Neural cell (in vitro differentiated cells): ENCODE measurements at regions not wholly inside any gene's neighbourhood (a gene's known extent, or its start where the extent isn't known, plus 50 kb on each side); places are given as distances from the start of the nearest gene placed in this dataset.

Experiments used
- H2AFZ ChIP-seq: fragments of 200-600, 300-800 bp; sonication (generic), shearing (Covaris generic); 2 replicates; pipeline ENCODE4 v1.6.0; 2014; ENCODE audit warnings: low read depth, mild to moderate bottlenecking, antibody characterized with exemption, low read length, moderate library complexity
- H3F3A ChIP-seq: fragments of 200-600 bp; shearing (Covaris generic); 2 replicates; pipeline ENCODE4 v1.6.1; 2016; ENCODE audit warnings: mild to moderate bottlenecking, moderate library complexity, mixed read lengths, antibody characterized with exemption, low read length; ENCODE audit not compliant: insufficient read depth, poor library complexity, severe bottlenecking
- H3K27ac ChIP-seq: fragments of 200-600, 300-800 bp; sonication (generic), shearing (Covaris generic); 2 replicates; pipeline ENCODE4 v1.5.1; 2014; ENCODE audit warnings: mild to moderate bottlenecking, low read length, moderate library complexity
- H3K27me3 ChIP-seq: fragments of 300-800, 200-600 bp; sonication (generic), shearing (Covaris generic); 2 replicates; pipeline ENCODE4 v1.6.0; 2014; ENCODE audit warnings: mild to moderate bottlenecking, low read depth, low read length, moderate library complexity; ENCODE audit not compliant: insufficient read depth
- H3K36me3 ChIP-seq: fragments of 300-800, 200-600 bp; sonication (generic), shearing (Covaris generic); 2 replicates; pipeline ENCODE4 v1.5.1; 2014; ENCODE audit warnings: mild to moderate bottlenecking, antibody characterized with exemption, low read length, moderate library complexity; ENCODE audit not compliant: insufficient read depth
- H3K4me2 ChIP-seq: fragments of 300-800, 200-600 bp; sonication (generic), shearing (Covaris generic); 2 replicates; pipeline ENCODE4 v1.6.0; 2014; ENCODE audit warnings: mild to moderate bottlenecking, low read length
- H3K4me3 ChIP-seq: fragments of 300-800, 200-600 bp; sonication (generic), shearing (Covaris generic); 2 replicates; pipeline ENCODE4 v1.5.1; 2014; ENCODE audit warnings: mild to moderate bottlenecking, low read length, moderate library complexity
- H3K79me2 ChIP-seq: fragments of 200-600 bp; shearing (Covaris generic); replicated peaks from 2 replicates; pipeline ENCODE4 v1.6.0; 2014; ENCODE audit warnings: mild to moderate bottlenecking, low read length, moderate library complexity; ENCODE audit not compliant: insufficient read depth
- H3K9ac ChIP-seq: fragments of 300-800, 200-600 bp; sonication (generic), shearing (Covaris generic); 2 replicates; pipeline ENCODE4 v1.6.1; 2016; ENCODE audit warnings: mild to moderate bottlenecking, low read length, mixed read lengths
- H3K9me2 ChIP-seq: fragments of 200-600 bp; shearing (Covaris generic); 2 replicates; pipeline ENCODE4 v1.6.1; 2016; ENCODE audit warnings: mild to moderate bottlenecking, low read length, mixed read lengths; ENCODE audit not compliant: insufficient read depth
- H3K9me3 ChIP-seq: fragments of 200-600, 300-800 bp; sonication (generic), shearing (Covaris generic); 2 replicates; pipeline ENCODE4 v1.6.1; 2016; ENCODE audit warnings: mild to moderate bottlenecking, mixed run types, low read length, moderate library complexity, mixed read lengths
- H4K20me1 ChIP-seq: fragments of 200-600 bp; shearing (Covaris generic); 2 replicates; pipeline ENCODE4 v1.6.1; 2016; ENCODE audit warnings: mild to moderate bottlenecking, mixed run types; ENCODE audit not compliant: insufficient read depth
- CTCF ChIP-seq: fragments of 450-650 bp; IDR thresholded peaks from 2 replicates; pipeline ENCODE4 v1.5.1; 2014; ENCODE audit warnings: antibody characterized with exemption, mild to moderate bottlenecking, moderate library complexity; ENCODE audit not compliant: poor library complexity, severe bottlenecking
- EP300 ChIP-seq: fragments of 450-650 bp; conservative IDR thresholded peaks from 2 replicates; pipeline ENCODE4 v1.6.1; 2014; ENCODE audit warnings: antibody characterized with exemption, mild to moderate bottlenecking, moderate library complexity; ENCODE audit not compliant: poor library complexity, severe bottlenecking
- EZH2 ChIP-seq: fragments of 200-600, 300-800 bp; shearing (Covaris generic), sonication (generic); IDR thresholded peaks from 2 replicates; pipeline ENCODE4 v1.6.1; 2014; ENCODE audit warnings: antibody characterized with exemption, low read length, borderline replicate concordance, mild to moderate bottlenecking; ENCODE audit not compliant: insufficient read depth, poor library complexity, severe bottlenecking
- MXI1 ChIP-seq: fragments of 450-650 bp; conservative IDR thresholded peaks from 2 replicates; pipeline ENCODE4 v1.6.1; 2014; ENCODE audit warnings: antibody characterized with exemption, mild to moderate bottlenecking; ENCODE audit not compliant: poor library complexity, severe bottlenecking
- POLR2AphosphoS5 ChIP-seq: IDR thresholded peaks from 2 replicates; pipeline ENCODE4 v1.6.1; 2012
- RAD21 ChIP-seq: fragments of 450-650 bp; conservative IDR thresholded peaks from 2 replicates; pipeline ENCODE4 v1.6.1; 2014; ENCODE audit warnings: antibody characterized with exemption, mild to moderate bottlenecking, moderate library complexity
- REST ChIP-seq: IDR thresholded peaks from 2 replicates; pipeline ENCODE4 v1.6.1; 2012; ENCODE audit warnings: borderline replicate concordance
- SMC3 ChIP-seq: fragments of 450-650 bp; conservative IDR thresholded peaks from 2 replicates; pipeline ENCODE4 v1.6.1; 2014; ENCODE audit warnings: antibody characterized with exemption, mild to moderate bottlenecking, moderate library complexity; ENCODE audit not compliant: poor library complexity
- TAF1 ChIP-seq: IDR thresholded peaks from 2 replicates; pipeline ENCODE4 v1.6.1; 2012; ENCODE audit warnings: low read depth

- no peaks in the 10 kb centered on the region for H3K36me3 ChIP-seq
- TF ChIP-seq POLR2AphosphoS5 (no peak), SMC3 (no peak), EP300 (no peak), CTCF (no peak), RAD21 (no peak), EZH2 (no peak), REST (no peak), MXI1 (no peak), TAF1 (no peak)
- H3K9me2 ChIP-seq, result no peaks in the 10 kb centered on the region
- H4K20me1 ChIP-seq, result no peaks in the 10 kb centered on the region
- no peaks in the 10 kb centered on the region for H3K9me3 ChIP-seq
- no peak overlapping the region for H3K4me3 ChIP-seq
- H2AFZ ChIP-seq, result no peak overlapping the region
- H3K27me3 ChIP-seq, result no peaks in the 10 kb centered on the region
- no peak overlapping the region for H3K9ac ChIP-seq
- H3K27ac ChIP-seq, result no peak overlapping the region
- no peak overlapping the region for H3K4me2 ChIP-seq
- no peaks in the 10 kb centered on the region for H3F3A ChIP-seq
- no peaks in the 10 kb centered on the region for H3K79me2 ChIP-seq
These were observed 500.1 kb downstream of the PCDH19 start for GRCh38 chrX:99909946-99910345.

- Histone ChIP-seq H4K20me1 (no peaks in the 10 kb centered on the region), H3F3A (no peaks in the 10 kb centered on the region), H3K9me2 (no peaks in the 10 kb centered on the region), H3K9me3 (no peaks in the 10 kb centered on the region), H3K27me3 (no peaks in the 10 kb centered on the region), H3K36me3 (no peaks in the 10 kb centered on the region), H3K79me2 (no peaks in the 10 kb centered on the region), H3K4me2 (no peak overlapping the region), H3K4me3 (no peak overlapping the region), H2AFZ (no peak overlapping the region), H3K9ac (no peak overlapping the region), H3K27ac (no peak overlapping the region)
- TF ChIP-seq POLR2AphosphoS5, result no peak
These were observed 509.0 kb downstream of the PCDH19 start for GRCh38 chrX:99901091-99901490.

GRCh38 chrX:99887918-99888317 lies 522.2 kb downstream of the PCDH19 start:
- H3K4me2 ChIP-seq, result no peak overlapping the region
- no peak overlapping the region for H3K9ac ChIP-seq
- H2AFZ ChIP-seq, result no peak overlapping the region
- no peaks in the 10 kb centered on the region for H3K9me3 ChIP-seq
- TF ChIP-seq EZH2 (no peak), CTCF (no peak), SMC3 (no peak)
- H3K27ac ChIP-seq, result no peak overlapping the region
- no peaks in the 10 kb centered on the region for H4K20me1 ChIP-seq
- H3K79me2 ChIP-seq, result no peaks in the 10 kb centered on the region
- no peaks in the 10 kb centered on the region for H3K36me3 ChIP-seq
- no peak overlapping the region for H3K4me3 ChIP-seq
- no peaks in the 10 kb centered on the region for H3K27me3 ChIP-seq
- H3K9me2 ChIP-seq, result no peaks in the 10 kb centered on the region
- H3F3A ChIP-seq, result no peaks in the 10 kb centered on the region
